GM12891 (cell line): ENCODE measurements at regions not wholly inside any gene's neighbourhood (a gene's known extent, or its start where the extent isn't known, plus 50 kb on each side); places are given as distances from the start of the nearest gene placed in this dataset.

Experiments used
- DNase-seq: peaks from one replicate; pipeline ENCODE4 v3.0.0; 2011; ENCODE audit warnings: low spot score; ENCODE audit not compliant: insufficient read length
- FAIRE-seq: peaks from 2 replicates; lab custom pipeline; 2011; peaks lifted over from hg19 to GRCh38; lab: Jason Lieb, UNC
- PAX5 ChIP-seq: IDR thresholded peaks from 2 replicates; pipeline ENCODE4 v1.6.1; 2011; ENCODE audit warnings: low read length, moderate library complexity, mild to moderate bottlenecking; ENCODE audit not compliant: insufficient read depth, severe bottlenecking
- POLR2A ChIP-seq: IDR thresholded peaks from 2 replicates; pipeline ENCODE4 v1.6.1; 2011; ENCODE audit warnings: low read depth, low read length, control low read depth
- POLR2AphosphoS5 ChIP-seq: IDR thresholded peaks from 2 replicates; pipeline ENCODE4 v1.6.1; 2011; ENCODE audit warnings: low read depth, low read length, control low read depth
- POU2F2 ChIP-seq: IDR thresholded peaks from 2 replicates; pipeline ENCODE4 v1.6.1; 2011; ENCODE audit warnings: low read depth, mild to moderate bottlenecking, control low read depth, low read length, moderate library complexity
- SPI1 ChIP-seq: IDR thresholded peaks from 2 replicates; pipeline ENCODE4 v1.6.1; 2011; ENCODE audit warnings: low read depth, low read length, control low read depth
- TAF1 ChIP-seq: IDR thresholded peaks from 2 replicates; pipeline ENCODE4 v1.6.1; 2011; ENCODE audit warnings: low read depth, low read length, control low read depth

DNA sequence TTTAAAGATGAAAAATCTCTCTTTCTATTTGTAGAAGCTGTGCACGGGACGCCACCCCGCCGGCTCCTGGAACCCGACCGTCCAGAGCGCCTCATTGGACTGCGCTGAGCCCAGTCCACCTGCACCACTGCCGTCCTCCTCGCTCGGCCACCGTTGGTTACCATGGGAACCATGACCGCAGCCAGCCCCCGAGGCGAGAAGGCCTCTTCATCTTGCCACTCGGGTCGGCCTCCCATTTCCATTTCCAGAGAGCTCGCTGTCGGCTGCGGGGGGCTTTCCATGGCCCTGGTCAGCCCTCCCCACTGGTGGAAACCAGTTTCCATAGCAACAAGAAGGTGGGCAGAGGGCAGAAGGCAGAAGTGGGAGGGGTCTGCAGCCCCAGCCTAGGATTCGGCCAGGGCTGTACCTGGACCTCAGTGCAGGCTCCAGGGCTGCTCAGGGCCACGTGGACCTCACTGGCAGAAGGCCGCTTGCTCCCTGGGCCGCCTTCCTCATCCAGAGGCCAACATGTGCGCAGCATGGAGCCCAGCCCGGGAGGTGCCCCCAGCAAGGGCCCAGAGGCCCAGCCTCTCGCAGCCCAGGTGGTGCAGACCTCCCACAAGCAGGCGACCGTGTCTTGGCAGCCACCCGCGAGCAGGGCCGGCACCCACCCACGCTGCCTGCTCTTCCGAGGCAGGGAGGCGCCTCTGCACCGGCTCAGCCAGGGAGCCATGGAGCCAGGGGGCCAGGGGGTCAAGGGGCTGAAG is 283.5 kb upstream of the PPP2R2D start:
- FAIRE-seq = no peak

DNA sequence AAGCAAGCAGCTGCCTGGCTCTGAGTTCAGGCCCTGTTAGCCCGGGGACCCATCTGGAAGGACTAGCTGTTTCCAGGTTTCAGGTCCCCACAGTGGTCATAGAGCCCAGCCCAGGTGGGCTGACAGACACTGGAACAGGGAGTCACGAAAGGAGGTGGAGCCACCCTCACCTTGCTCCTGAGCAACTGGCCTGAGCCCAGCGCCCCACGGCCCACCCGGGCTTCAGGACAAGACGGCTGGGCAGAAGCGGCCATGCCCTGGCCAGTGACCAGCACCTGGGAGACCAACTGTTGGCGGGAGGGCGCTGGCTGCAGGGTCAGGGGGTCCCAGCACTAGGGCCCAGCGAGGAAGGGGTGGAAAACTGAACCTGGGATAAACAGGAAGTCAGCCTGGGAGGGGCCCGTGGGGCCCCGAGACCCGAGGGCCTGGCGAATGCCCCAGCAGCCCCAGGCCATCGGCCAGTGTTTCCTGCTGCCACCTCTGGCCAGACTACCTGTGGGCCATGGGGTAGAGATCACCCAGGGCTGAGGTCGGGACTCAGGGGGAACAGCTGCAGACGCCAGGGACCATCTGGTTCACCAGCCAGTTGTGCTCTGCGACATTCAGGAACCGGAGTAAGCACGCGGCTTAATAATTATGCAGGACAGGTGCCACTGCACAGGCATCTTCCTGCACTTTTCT is 282.1 kb upstream of the PPP2R2D start:
- FAIRE-seq = no peak

More for the DNA sequence above, 283.5 kb upstream of the PPP2R2D start:
- DNase-seq = no peak
- TF ChIP-seq POLR2AphosphoS5 = no peak

DNA sequence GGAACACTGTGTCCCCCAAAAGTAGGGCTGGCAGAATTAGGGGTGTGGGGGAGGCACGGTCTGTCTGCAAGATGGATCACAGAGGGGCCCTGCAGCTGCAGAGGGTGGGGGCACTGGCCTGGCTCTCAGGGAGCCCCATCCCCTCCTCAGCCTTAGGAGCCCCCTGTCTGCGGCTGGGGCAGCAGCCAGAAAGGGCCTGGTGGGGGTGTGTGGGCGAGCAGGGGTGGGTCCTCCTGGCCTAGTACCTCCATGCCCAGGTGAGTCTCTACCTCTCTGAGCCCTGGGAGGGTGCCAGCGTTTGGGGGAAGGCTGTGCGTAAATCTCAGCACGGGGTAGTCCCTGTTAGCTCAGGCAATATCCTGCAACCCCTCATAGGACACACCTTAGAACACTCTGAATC is 280.5 kb upstream of the PPP2R2D start:
- no peak for DNase-seq
- FAIRE-seq = no peak
- no peak for TF ChIP-seq TAF1
- TF ChIP-seq POLR2A = no peak
- no peak for TF ChIP-seq POLR2AphosphoS5
- no peak for TF ChIP-seq POU2F2
- no peak for TF ChIP-seq PAX5
- TF ChIP-seq SPI1 = no peak

More for the DNA sequence above, 282.1 kb upstream of the PPP2R2D start:
- TF ChIP-seq TAF1 = no peak
- TF ChIP-seq POLR2A = no peak
- TF ChIP-seq POU2F2 = no peak
- TF ChIP-seq PAX5 = no peak
- TF ChIP-seq POLR2AphosphoS5 = no peak
- TF ChIP-seq SPI1 = no peak
- DNase-seq = no peak

DNA sequence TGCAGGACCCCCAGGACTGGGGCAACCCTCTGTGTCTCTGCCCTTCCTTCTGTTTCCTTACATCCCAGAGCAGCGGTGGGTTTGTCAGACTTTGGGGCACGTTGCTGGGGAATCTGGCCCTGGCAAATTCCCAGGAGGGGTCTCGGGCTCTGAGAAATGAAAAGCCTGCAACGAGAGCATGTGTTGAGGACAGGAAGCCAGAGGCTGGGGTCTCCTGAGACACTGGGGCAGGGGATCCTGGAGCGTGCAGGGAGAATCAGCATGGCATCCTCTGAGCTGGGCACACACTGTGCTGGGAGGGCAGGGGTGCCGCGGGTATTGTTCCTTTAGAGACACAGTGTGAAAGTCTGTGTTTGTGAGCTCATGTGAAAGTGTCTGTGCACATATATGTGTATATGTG is 279.9 kb upstream of the PPP2R2D start:
- no peak for TF ChIP-seq SPI1
- TF ChIP-seq POLR2A = no peak
- DNase-seq = no peak
- FAIRE-seq = no peak

DNA sequence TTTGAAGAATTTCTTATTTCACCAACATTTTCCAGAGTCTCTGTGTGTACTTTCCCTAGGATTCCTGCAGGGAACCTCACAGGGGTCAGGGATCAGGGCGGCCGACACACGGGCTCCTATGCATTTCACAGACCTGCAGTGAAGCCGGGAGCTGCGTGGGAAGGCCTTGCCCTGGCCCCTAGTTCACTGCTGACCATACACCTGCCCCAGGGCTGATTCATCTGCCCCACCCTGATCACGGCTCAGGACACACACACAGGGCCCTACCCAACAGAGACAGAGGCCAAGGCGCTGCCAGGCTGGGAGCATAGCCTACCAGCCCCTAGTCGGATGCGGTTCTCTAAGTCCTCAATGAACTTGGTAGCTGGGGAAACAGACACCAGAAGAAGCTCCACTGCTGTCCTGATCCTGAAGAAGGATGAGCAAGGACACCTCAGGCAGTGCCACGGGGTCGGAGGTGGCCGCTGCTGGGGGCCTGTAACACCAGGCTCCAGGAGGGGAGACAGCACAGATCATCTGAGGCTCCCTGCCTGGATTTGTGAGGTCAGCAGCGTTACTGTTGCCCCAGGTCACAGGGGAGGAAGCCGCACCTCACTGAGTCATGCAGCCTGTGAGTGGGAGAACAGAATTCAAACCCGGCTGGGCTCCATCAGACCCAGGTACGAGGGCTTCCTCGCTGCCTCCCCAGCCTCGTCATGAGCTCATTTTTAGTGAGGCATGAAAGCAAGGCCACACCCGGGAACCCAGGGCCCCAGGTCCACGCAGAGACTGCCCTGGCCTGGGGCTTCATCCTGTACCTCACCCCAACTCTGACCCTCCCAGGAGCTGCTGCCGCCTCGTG is 278.8 kb upstream of the PPP2R2D start:
- DNase-seq (no peak), FAIRE-seq (no peak)
- TF ChIP-seq POLR2AphosphoS5 = no peak
- TF ChIP-seq TAF1 = no peak
- no peak for TF ChIP-seq POU2F2
- TF ChIP-seq POLR2A = no peak
- TF ChIP-seq SPI1 = no peak
- no peak for TF ChIP-seq PAX5

DNA sequence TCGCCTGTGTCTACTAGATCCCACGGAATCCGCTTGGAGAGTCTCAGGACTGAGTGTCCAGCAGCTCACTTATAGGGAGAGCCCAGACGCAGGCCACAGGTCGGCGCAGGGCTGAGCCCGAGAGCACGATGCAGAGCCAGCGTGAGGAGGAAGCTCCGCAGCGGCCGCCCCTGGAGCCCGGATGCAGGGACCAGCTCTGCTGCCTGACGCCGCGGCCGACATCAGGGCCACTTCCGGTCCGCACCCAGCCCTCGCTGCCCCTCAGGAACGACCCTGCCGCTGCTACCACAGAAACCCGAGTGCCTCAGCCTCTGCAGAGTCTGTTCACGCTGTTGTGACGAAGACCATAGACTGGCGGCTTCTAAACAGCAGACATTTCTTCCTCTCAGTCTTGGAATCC is 275.8 kb upstream of the PPP2R2D start:
- FAIRE-seq = no peak
- no peak for TF ChIP-seq POLR2AphosphoS5
- no peak for TF ChIP-seq TAF1
- DNase-seq = no peak

DNA sequence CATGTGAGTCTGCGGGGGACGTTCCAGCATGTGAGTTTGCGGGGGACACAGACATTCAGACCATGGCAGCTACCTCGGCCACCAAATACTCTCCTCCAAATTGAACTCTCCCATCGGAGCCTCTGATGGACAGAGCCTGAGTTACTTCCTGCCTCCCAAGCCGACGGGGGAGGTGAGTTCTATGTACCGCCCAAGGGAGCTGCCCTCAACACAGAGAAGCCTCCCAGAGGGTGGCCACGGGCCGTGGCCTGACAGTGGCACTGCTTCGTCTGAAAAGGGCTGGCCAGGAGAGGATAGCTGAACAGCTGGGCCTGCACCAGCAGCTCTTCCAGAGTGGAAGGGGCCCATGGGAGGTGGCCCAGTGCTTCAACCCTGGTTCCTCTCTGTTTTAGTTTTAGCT is 274.5 kb upstream of the PPP2R2D start:
- FAIRE-seq (no peak), DNase-seq (no peak)
- TF ChIP-seq POLR2AphosphoS5 = no peak
- TF ChIP-seq TAF1 = no peak
- no peak for TF ChIP-seq POLR2A
- TF ChIP-seq PAX5 = no peak
- no peak for TF ChIP-seq POU2F2
- TF ChIP-seq SPI1 = no peak

DNA sequence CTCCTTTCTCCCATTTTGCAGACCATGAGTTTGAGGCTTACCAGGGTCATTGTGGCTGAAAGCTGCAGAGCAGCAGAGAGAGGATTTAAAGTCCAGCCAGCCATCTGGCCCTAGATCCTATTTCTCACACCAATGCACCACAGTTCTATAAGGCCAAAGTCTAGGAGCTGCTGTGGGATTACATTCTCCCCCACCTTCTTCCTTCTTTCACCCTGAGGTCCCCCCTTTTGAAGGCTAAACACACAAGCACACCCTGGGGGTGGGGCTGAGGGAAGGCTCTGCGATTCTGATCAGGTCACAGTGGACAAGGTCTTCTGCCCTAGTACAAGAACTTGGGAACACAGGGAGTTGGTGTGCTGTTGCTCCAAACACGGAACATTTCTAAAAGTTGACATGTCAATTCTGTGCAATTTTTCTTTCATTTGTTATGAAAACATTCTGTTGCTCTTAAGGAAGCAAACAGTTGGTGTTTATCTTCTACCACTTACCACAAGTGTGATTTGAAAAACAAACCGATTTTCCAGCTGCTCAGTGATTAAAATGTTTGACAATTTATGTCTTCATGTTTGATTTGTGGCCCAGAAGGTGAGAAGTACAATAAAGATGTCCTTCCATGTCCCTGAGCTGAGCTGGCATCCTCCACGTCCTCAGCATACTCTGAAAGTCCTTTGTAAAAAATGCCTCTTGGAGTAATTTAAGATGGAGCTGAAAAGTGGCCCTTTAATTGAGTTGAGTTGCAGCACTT is 271.6 kb upstream of the PPP2R2D start:
- TF ChIP-seq POLR2AphosphoS5 (no peak), SPI1 (no peak), TAF1 (no peak), PAX5 (no peak), POLR2A (no peak), POU2F2 (no peak)
- FAIRE-seq (no peak), DNase-seq (no peak)

DNA sequence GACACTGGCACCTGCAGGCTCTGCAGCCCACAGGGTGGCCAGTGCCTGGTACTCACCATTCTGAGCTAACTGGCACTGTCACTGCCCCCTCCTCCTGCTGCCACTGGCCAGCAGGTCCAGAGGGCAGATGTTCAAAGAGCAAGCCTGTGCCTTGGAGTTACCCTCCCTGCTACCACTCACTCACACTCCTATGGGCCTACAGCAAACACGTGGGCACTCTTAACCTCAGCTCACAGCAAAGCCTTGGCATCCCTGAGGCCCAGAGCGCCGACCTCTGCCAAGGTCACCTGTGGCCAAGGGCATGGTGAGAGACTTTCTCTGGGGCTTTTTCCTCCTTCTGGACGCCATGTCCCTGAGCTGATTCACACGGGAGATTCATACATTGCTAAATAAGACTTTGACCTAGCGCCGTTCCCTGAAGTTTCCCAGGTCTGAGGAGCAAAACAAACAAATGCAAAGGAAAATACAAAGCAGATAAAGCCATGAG is 270.0 kb upstream of the PPP2R2D start:
- DNase-seq (no peak), FAIRE-seq (no peak)
- TF ChIP-seq POLR2AphosphoS5 (no peak), SPI1 (no peak), TAF1 (no peak), PAX5 (no peak), POLR2A (no peak), POU2F2 (no peak)

DNA sequence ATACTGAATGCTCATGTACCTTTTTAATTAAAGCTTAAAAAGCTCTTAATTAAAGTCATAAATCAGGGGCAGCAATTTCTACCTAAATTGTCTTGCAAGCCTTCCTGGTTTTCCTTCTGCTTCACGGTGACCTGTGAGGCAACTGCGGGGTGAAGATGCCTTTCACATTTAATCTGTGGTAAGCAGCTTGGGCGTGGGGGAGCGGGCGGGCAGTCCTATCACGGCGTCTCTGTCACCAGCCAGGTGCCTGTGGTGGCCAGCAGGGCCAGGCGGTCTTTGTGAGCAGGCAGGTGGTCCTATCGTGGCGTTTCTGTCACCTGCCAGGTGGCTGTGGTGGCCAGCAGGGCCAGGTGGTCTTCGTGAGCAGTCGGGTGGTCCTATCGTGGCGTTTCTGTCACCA is 269.2 kb upstream of the PPP2R2D start:
- DNase-seq (no peak), FAIRE-seq (no peak)
- TF ChIP-seq POU2F2 = no peak
- no peak for TF ChIP-seq POLR2A
- no peak for TF ChIP-seq POLR2AphosphoS5
- no peak for TF ChIP-seq SPI1
- no peak for TF ChIP-seq PAX5
- no peak for TF ChIP-seq TAF1
